ENCODE measurements at regions not wholly inside any gene's neighbourhood (a gene's known extent, or its start where the extent isn't known, plus 50 kb on each side); places are given as distances from the start of the nearest gene placed in this dataset.

DNA sequence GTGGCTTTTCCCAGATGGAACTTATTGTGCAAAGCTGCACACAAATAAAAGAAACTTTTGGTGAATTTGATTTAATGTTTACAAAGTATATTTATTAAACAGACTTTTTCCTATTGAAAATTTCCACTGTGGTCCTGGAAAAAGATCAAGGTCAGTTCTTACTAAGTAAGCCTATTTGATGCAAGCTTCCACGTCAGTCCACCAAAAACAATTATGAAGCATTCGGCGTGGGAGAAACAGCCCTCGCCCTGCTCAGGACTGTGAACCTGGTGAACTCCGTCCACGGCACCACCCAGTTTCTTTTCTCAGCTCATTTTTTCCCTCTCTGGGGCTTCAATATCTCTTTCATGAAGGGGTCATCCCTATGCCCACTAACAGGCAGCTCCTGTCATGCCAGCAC lies 149.8 kb downstream of the EFNB2 start:
- Histone ChIP-seq H3K9ac (replicated peaks in 1 of 4; ENCODE audit: extremely low read depth in 1 of 4, low read depth in 3 of 4, low read length in 3 of 4) (no peak overlapping the region), H4K20me1 (replicated peaks in 1 of 2; ENCODE audit: control insufficient read depth in 1 of 2, insufficient read depth in 2 of 2, low read length in 2 of 2) (no peaks in the 10 kb centered on the region), H2BK5ac (ENCODE audit: low read depth, low read length) (no peak overlapping the region), H3K56ac (replicated peaks; ENCODE audit: insufficient read length, low read depth, low read length) (no peak overlapping the region), H4K8ac (ENCODE audit: extremely low read depth, insufficient read depth, low read length) (no peak overlapping the region), H3K23ac (ENCODE audit: insufficient read length) (no peak overlapping the region), H3K79me1 (ENCODE audit: low read depth, low read length) (no peaks in the 10 kb centered on the region), H2BK20ac (ENCODE audit: low read length) (no peak overlapping the region), H3K4me3 (ENCODE audit: extremely low read depth in 1 of 4, insufficient read depth in 2 of 4, low read depth in 3 of 4, low read length in 4 of 4) (no peak overlapping the region), H3K18ac (ENCODE audit: extremely low read depth, low read length) (no peak overlapping the region), H3K36me3 (ENCODE audit: control insufficient read depth in 2 of 4, insufficient read depth in 4 of 4, low read length in 3 of 4) (no peaks in the 10 kb centered on the region), H4K5ac (ENCODE audit: insufficient read length, low read depth, low read length) (no peak overlapping the region), H2BK15ac (ENCODE audit: low read length) (no peak overlapping the region), H3K4me1 (replicated peaks in 1 of 4; ENCODE audit: control insufficient read depth in 3 of 4, insufficient read depth in 4 of 4, low read length in 3 of 4) (peaks cover 1 to 8% (median 3%) of the 10 kb centered on the region in 4 experiments; a peak in 2 of 7 replicates), H4K91ac (replicated peaks; ENCODE audit: insufficient read length, low read length) (no peak overlapping the region), H3K4ac (replicated peaks; ENCODE audit: insufficient read length, low read depth, low read length) (no peak overlapping the region), H2AFZ (ENCODE audit: low read length) (no peak overlapping the region), H3K79me2 (ENCODE audit: control insufficient read depth in 1 of 2, insufficient read depth in 2 of 2, low read length in 2 of 2) (no peaks in the 10 kb centered on the region), H3K14ac (ENCODE audit: insufficient read length) (no peak overlapping the region), H2BK12ac (ENCODE audit: low read depth, low read length) (no peak overlapping the region), H2BK120ac (replicated peaks; ENCODE audit: low read depth, low read length) (no peak overlapping the region), H3K9me3 (ENCODE audit: insufficient read depth in 2 of 2, low read depth in 1 of 2, low read length in 1 of 2) (peaks cover 0 to 3% of the 10 kb centered on the region in 2 experiments; a peak in 1 of 4 replicates), H3K27ac (ENCODE audit: low read depth, low read length) (no peak overlapping the region), H3K4me2 (ENCODE audit: insufficient read depth in 1 of 2, low read depth in 2 of 2, low read length in 2 of 2) (no peak overlapping the region), H2AK5ac (ENCODE audit: low read depth, low read length) (no peak overlapping the region), H3K27me3 (replicated peaks in 1 of 4; ENCODE audit: control insufficient read depth in 3 of 4, extremely low read depth in 1 of 4, insufficient read depth in 3 of 4, low read length in 3 of 4) (no peaks in the 10 kb centered on the region), H3K23me2 (ENCODE audit: low read depth, low read length) (no peaks in the 10 kb centered on the region)
- FAIRE-seq (no peak), DNase-seq (ENCODE audit: low read depth in 1 of 2, low spot score in 2 of 2) (no peak)
- CTCF ChIA-PET (ENCODE audit: partially characterized antibody): interaction anchor here (1.2 kb wide), 1 partner anchor 349 kb away, joined by 3 read pairs; no protein-coding TSS in a partner anchor
- WGBS, 2 experiments (ENCODE audit: extremely low coverage in 1 of 2, insufficient coverage in 1 of 2, insufficient read length in 1 of 2, insufficient replicate concordance in 2 of 2, low coverage in 1 of 2, low lambda C conversion rate in 2 of 2, missing lambda C conversion rate in 1 of 2): 88% methylated on average over 6 of the region's 6 CpGs; no CpG with 5 or more reads in 1 of the 2 experiments
- POLR2A ChIA-PET (ENCODE audit: partially characterized antibody): no interaction called here
- TF ChIP-seq JUN (IDR thresholded peaks at IDR 0.05; ENCODE audit: low read depth, low read length) (no peak), RFX5 (IDR thresholded peaks at IDR 0.05; ENCODE audit: borderline replicate concordance, low read depth, low read length) (no peak), GABPA (IDR thresholded peaks at IDR 0.05; ENCODE audit: borderline replicate concordance, insufficient read depth, low read length) (no peak), SP4 (IDR thresholded peaks at IDR 0.05; ENCODE audit: low read length) (no peak), TAF1 (IDR thresholded peaks at IDR 0.05; ENCODE audit: low read depth, low read length) (no peak), JUND (IDR thresholded peaks at IDR 0.05; ENCODE audit: low read length) (no peak), BCL11A (IDR thresholded peaks at IDR 0.05; ENCODE audit: low read depth in 2 of 2, low read length in 2 of 2) (no peak), BRCA1 (IDR thresholded peaks at IDR 0.05; ENCODE audit: low read depth, low read length) (no peak), SAP30 (IDR thresholded peaks at IDR 0.05; ENCODE audit: insufficient read depth, insufficient replicate concordance, low read length) (no peak), PHF8 (conservative IDR thresholded peaks at IDR 0.05; ENCODE audit: low read depth, low read length) (no peak), KDM1A (IDR thresholded peaks at IDR 0.05; ENCODE audit: borderline replicate concordance, low read length) (no peak), TCF12 (IDR thresholded peaks at IDR 0.05; ENCODE audit: low read depth, low read length) (no peak)
- TF ChIP-seq, protein P1, sequence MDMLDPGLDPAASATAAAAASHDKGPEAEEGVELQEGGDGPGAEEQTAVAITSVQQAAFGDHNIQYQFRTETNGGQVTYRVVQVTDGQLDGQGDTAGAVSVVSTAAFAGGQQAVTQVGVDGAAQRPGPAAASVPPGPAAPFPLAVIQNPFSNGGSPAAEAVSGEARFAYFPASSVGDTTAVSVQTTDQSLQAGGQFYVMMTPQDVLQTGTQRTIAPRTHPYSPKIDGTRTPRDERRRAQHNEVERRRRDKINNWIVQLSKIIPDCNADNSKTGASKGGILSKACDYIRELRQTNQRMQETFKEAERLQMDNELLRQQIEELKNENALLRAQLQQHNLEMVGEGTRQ (IDR thresholded peaks at IDR 0.05; ENCODE audit: low read length): no peak
- TF ChIP-seq, protein P2, sequence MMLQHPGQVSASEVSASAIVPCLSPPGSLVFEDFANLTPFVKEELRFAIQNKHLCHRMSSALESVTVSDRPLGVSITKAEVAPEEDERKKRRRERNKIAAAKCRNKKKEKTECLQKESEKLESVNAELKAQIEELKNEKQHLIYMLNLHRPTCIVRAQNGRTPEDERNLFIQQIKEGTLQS (IDR thresholded peaks at IDR 0.05; ENCODE audit: insufficient read depth, low read depth, low read length): no peak
